ENCODE measurements at regions not wholly inside any gene's neighbourhood (a gene's known extent, or its start where the extent isn't known, plus 50 kb on each side); places are given as distances from the start of the nearest gene placed in this dataset.

- intact Hi-C loops (cut with DNase I) = no loop called here
- H3K36me3 ChIP-seq = no peaks in the 10 kb centered on the region
- H3K27ac ChIP-seq = no peak overlapping the region
- H3K4me3 ChIP-seq = no peak overlapping the region
- no peaks in the 10 kb centered on the region for H3K27me3 ChIP-seq
- no peak for DNase-seq
- H3K9me3 ChIP-seq = no peaks in the 10 kb centered on the region
- TF ChIP-seq EP300 (IDR thresholded peaks at IDR 0.05) = no peak
- TF ChIP-seq CTCF (IDR thresholded peaks at IDR 0.05) = no peak
- no peak for TF ChIP-seq POLR2A (IDR thresholded peaks at IDR 0.05)
- H3K4me1 ChIP-seq (ENCODE audit: insufficient read depth) = no peaks in the 10 kb centered on the region
Observed at GRCh38 chr14:55954108-55954507, 164.1 kb upstream of the PELI2 start.

- H3K27ac ChIP-seq = no peak overlapping the region
- no peaks in the 10 kb centered on the region for H3K4me1 ChIP-seq (ENCODE audit: insufficient read depth)
- no peak for DNase-seq
- H3K4me3 ChIP-seq = no peak overlapping the region
- no peak for TF ChIP-seq POLR2A (IDR thresholded peaks at IDR 0.05)
- no peak for TF ChIP-seq EP300 (IDR thresholded peaks at IDR 0.05)
- TF ChIP-seq CTCF (IDR thresholded peaks at IDR 0.05) = no peak
- 63 to 64% (median 63%) methylated on average over 3 of the region's 3 CpGs for WGBS, 3 donors
- H3K9me3 ChIP-seq = no peaks in the 10 kb centered on the region
- intact Hi-C loops (cut with DNase I) = no loop called here
- no peaks in the 10 kb centered on the region for H3K27me3 ChIP-seq
- H3K36me3 ChIP-seq = no peaks in the 10 kb centered on the region
Observed at GRCh38 chr14:55955175-55955574, 163.0 kb upstream of the PELI2 start.

- H3K4me1 ChIP-seq (ENCODE audit: insufficient read depth) = no peaks in the 10 kb centered on the region
- TF ChIP-seq POLR2A (IDR thresholded peaks at IDR 0.05) (no peak), CTCF (IDR thresholded peaks at IDR 0.05) (no peak), EP300 (IDR thresholded peaks at IDR 0.05) (no peak)
- 59 to 68% (median 66%) methylated on average over 7 of the region's 7 CpGs for WGBS, 3 donors
- H3K27ac ChIP-seq = no peak overlapping the region
- H3K27me3 ChIP-seq = no peaks in the 10 kb centered on the region
- no peaks in the 10 kb centered on the region for H3K9me3 ChIP-seq
- no peak overlapping the region for H3K4me3 ChIP-seq
- DNase-seq = no peak
- no peaks in the 10 kb centered on the region for H3K36me3 ChIP-seq
- intact Hi-C loops (cut with DNase I) = no loop called here
Observed at GRCh38 chr14:55957950-55958349, 160.3 kb upstream of the PELI2 start.

GRCh38 chr14:55963295-55963694 lies 154.9 kb upstream of the PELI2 start:
- Histone ChIP-seq H3K27ac (no peak overlapping the region), H3K9me3 (no peaks in the 10 kb centered on the region), H3K27me3 (no peaks in the 10 kb centered on the region), H3K4me1 (ENCODE audit: insufficient read depth) (no peaks in the 10 kb centered on the region), H3K36me3 (no peaks in the 10 kb centered on the region), H3K4me3 (no peak overlapping the region)
- no peak for DNase-seq
- intact Hi-C loops (cut with DNase I) = no loop called here
- TF ChIP-seq POLR2A (IDR thresholded peaks at IDR 0.05) (no peak), CTCF (IDR thresholded peaks at IDR 0.05) (no peak), EP300 (IDR thresholded peaks at IDR 0.05) (no peak)

GRCh38 chr14:55964091-55964490 lies 154.1 kb upstream of the PELI2 start:
- Histone ChIP-seq H3K27ac (no peak overlapping the region), H3K4me1 (ENCODE audit: insufficient read depth) (no peaks in the 10 kb centered on the region), H3K27me3 (no peaks in the 10 kb centered on the region), H3K36me3 (no peaks in the 10 kb centered on the region), H3K9me3 (no peaks in the 10 kb centered on the region), H3K4me3 (no peak overlapping the region)
- 92 to 93% (median 93%) methylated on average over 8 of the region's 8 CpGs for WGBS, 3 donors
- intact Hi-C loops (cut with DNase I) = no loop called here
- no peak for DNase-seq
- TF ChIP-seq EP300 (IDR thresholded peaks at IDR 0.05) (no peak), CTCF (IDR thresholded peaks at IDR 0.05) (no peak), POLR2A (IDR thresholded peaks at IDR 0.05) (no peak)

Measured in ovary (tissue), 7 donors.